ENCODE measurements at regions not wholly inside any gene's neighbourhood (a gene's known extent, or its start where the extent isn't known, plus 50 kb on each side); places are given as distances from the start of the nearest gene placed in this dataset.

GRCh38 chr1:37085393-37085792, 51.1 kb upstream of the GRIK3 start:
- ATAC-seq, result no peak
- H3K4me1 ChIP-seq, result no peaks in the 10 kb centered on the region
- no peak for DNase-seq
- H3K4me3 ChIP-seq, result no peak overlapping the region
- peaks cover 14% of the 10 kb centered on the region for H3K27me3 ChIP-seq (ENCODE audit: low read depth)
- H3K36me3 ChIP-seq, result no peaks in the 10 kb centered on the region
- H3K9me3 ChIP-seq, result no peaks in the 10 kb centered on the region
- no peak for TF ChIP-seq CTCF (IDR thresholded peaks at IDR 0.05)
- no peak overlapping the region for H3K27ac ChIP-seq
- intact Hi-C loops (cut with DNase I), result no loop called here

DNA sequence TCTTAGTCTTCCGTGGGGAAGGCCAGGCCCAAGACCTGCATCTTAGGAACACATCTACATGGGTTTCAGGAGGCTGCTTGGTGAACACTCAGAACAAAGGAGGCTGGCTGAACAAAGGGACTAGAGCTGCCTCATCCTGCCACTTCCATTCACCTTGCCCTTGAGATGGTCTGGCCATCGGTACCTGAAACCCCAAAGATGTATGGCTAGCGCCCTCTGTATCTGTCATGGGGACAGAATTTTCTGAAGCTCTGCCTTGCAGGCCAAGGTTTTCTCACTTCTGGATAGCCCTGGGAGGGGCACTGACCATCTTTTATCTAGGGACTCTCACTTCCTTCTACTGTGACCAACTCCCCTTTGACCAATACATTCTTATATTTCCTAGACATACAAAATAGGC, 55.4 kb upstream of the GRIK3 start:
- H3K36me3 ChIP-seq, result no peaks in the 10 kb centered on the region
- H3K27me3 ChIP-seq (ENCODE audit: low read depth), result peaks cover 21% of the 10 kb centered on the region
- DNase-seq, result no peak
- no peak for ATAC-seq
- no peaks in the 10 kb centered on the region for H3K9me3 ChIP-seq
- TF ChIP-seq CTCF (IDR thresholded peaks at IDR 0.05), result no peak
- no peaks in the 10 kb centered on the region for H3K4me1 ChIP-seq
- no peak overlapping the region for H3K4me3 ChIP-seq
- intact Hi-C loops (cut with DNase I), result no loop called here
- no peak overlapping the region for H3K27ac ChIP-seq

DNA sequence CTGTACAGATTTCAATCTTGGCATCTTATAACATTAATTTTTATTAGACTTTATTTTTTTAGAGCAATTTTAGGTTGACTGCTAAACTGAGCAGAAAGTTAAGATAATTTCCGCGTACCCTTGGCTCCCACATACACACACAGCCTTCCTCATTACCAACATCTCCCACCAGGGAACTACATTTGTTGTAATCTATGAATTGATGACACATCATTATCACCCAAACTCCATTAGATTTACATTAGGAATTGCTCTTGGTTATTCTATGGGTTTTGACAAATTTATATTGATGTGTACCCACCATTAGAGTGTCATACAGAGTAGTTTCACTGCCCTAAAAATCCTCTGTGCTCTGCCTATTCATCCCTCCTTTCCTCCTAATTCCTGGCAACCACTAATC, 56.4 kb upstream of the GRIK3 start:
- Histone ChIP-seq H3K27ac (no peak overlapping the region), H3K27me3 (ENCODE audit: low read depth) (peaks cover 21% of the 10 kb centered on the region), H3K4me3 (no peak overlapping the region), H3K36me3 (no peaks in the 10 kb centered on the region), H3K4me1 (no peaks in the 10 kb centered on the region), H3K9me3 (no peaks in the 10 kb centered on the region)
- ATAC-seq, result no peak
- TF ChIP-seq CTCF (IDR thresholded peaks at IDR 0.05), result no peak
- DNase-seq, result no peak
- intact Hi-C loops (cut with DNase I), result no loop called here

- ATAC-seq (no peak), DNase-seq (no peak)
- no peaks in the 10 kb centered on the region for H3K36me3 ChIP-seq
- H3K4me3 ChIP-seq, result no peak overlapping the region
- no peak overlapping the region for H3K27ac ChIP-seq
- intact Hi-C loops (cut with DNase I), result no loop called here
- no peak for TF ChIP-seq CTCF (IDR thresholded peaks at IDR 0.05)
- H3K4me1 ChIP-seq, result no peaks in the 10 kb centered on the region
- peaks cover 21% of the 10 kb centered on the region for H3K27me3 ChIP-seq (ENCODE audit: low read depth)
- H3K9me3 ChIP-seq, result no peaks in the 10 kb centered on the region
Measured at GRCh38 chr1:37092937-37093336, 58.6 kb upstream of the GRIK3 start.

- no peaks in the 10 kb centered on the region for H3K36me3 ChIP-seq
- no peaks in the 10 kb centered on the region for H3K9me3 ChIP-seq
- ATAC-seq (no peak), DNase-seq (no peak)
- no peak overlapping the region for H3K4me3 ChIP-seq
- H3K27ac ChIP-seq, result no peak overlapping the region
- peaks cover 21% of the 10 kb centered on the region for H3K27me3 ChIP-seq (ENCODE audit: low read depth)
- no peaks in the 10 kb centered on the region for H3K4me1 ChIP-seq
- TF ChIP-seq CTCF (IDR thresholded peaks at IDR 0.05), result no peak
- intact Hi-C loops (cut with DNase I), result no loop called here
Measured at GRCh38 chr1:37094302-37094701, 60.0 kb upstream of the GRIK3 start.

DNA sequence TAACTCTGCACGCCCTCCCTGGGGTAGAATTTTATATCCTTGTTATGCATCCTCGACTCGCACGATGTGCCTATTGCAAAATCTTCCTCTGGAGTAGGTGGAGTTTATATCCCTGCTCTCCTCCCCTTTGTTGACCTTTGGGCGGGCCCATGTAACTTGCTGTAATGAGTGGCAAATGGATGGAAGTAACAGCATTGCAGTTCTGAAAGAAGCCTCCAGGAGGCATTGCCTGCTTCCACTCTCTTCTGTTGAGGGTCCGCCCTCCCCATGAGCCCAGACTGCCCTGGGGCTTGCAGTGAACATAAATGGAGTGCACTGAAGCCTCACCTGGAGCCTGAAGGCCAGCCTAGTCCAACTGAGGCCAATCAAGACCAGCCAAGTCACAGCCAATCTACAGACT, 62.2 kb upstream of the GRIK3 start:
- Histone ChIP-seq H3K27ac (no peak overlapping the region), H3K4me1 (no peaks in the 10 kb centered on the region), H3K9me3 (no peaks in the 10 kb centered on the region), H3K36me3 (no peaks in the 10 kb centered on the region), H3K27me3 (ENCODE audit: low read depth) (peaks cover 21% of the 10 kb centered on the region), H3K4me3 (no peak overlapping the region)
- ATAC-seq (no peak), DNase-seq (no peak)
- TF ChIP-seq CTCF (IDR thresholded peaks at IDR 0.05), result peak; percentile 11
- intact Hi-C loops (cut with DNase I), result no loop called here

All from lower lobe of right lung (tissue), 2 donors.